Subcutaneous abdominal adipose tissue (tissue), 5 donors: ENCODE measurements at regions not wholly inside any gene's neighbourhood (a gene's known extent, or its start where the extent isn't known, plus 50 kb on each side); places are given as distances from the start of the nearest gene placed in this dataset.

Experiments used
- H3K27ac ChIP-seq: one replicate; pipeline ENCODE4 v1.7.0; 2013; ENCODE audit warnings: low read depth, mild to moderate bottlenecking, inconsistent platforms, low read length, moderate library complexity
- H3K27me3 ChIP-seq, 5 donors: one replicate each; pipeline ENCODE4 v1.7.0; 2013; ENCODE audit warnings: low read length in 5 of 5, inconsistent platforms in 1 of 5; ENCODE audit not compliant: control insufficient read depth in 5 of 5, insufficient read depth in 4 of 5
- H3K36me3 ChIP-seq, 5 donors: one replicate each; pipeline ENCODE4 v1.7.0; 2013; ENCODE audit warnings: low read length in 5 of 5; ENCODE audit not compliant: control insufficient read depth in 5 of 5, insufficient read depth in 5 of 5
- H3K4me1 ChIP-seq, 5 donors: one replicate each; pipeline ENCODE4 v1.7.0; 2013; ENCODE audit warnings: low read length in 5 of 5, mild to moderate bottlenecking in 3 of 5, moderate library complexity in 1 of 5; ENCODE audit not compliant: control insufficient read depth in 5 of 5, insufficient read depth in 5 of 5
- H3K4me3 ChIP-seq, 5 donors: one replicate each; pipeline ENCODE4 v1.7.0; 2013; ENCODE audit warnings: low read length in 5 of 5, low read depth in 1 of 5
- H3K9ac ChIP-seq, 5 donors: one replicate each; pipeline ENCODE4 v1.7.0; 2013; ENCODE audit warnings: low read length in 5 of 5, mild to moderate bottlenecking in 4 of 5, moderate library complexity in 3 of 5
- H3K9me3 ChIP-seq, 5 donors: one replicate each; pipeline ENCODE4 v1.7.0; 2013; ENCODE audit warnings: low read length in 5 of 5; ENCODE audit not compliant: control insufficient read depth in 5 of 5
- donor health status: healthy.
- donor health status: healthy.
- donor health status: healthy.
- donor health status: healthy.
- donor health status: healthy.

- H3K9me3 ChIP-seq: peaks cover 0 to 5% (median 2%) of the 10 kb centered on the region in 5 donors
- H3K9ac ChIP-seq: no peak overlapping the region
- no peak overlapping the region for H3K4me3 ChIP-seq
- no peaks in the 10 kb centered on the region for H3K27me3 ChIP-seq
- H3K36me3 ChIP-seq: no peaks in the 10 kb centered on the region
- H3K4me1 ChIP-seq: peaks cover 0 to 6% (median 0%) of the 10 kb centered on the region in 5 donors
- no peak overlapping the region for H3K27ac ChIP-seq
Measured at GRCh38 chr4:145230726-145231125, 50.3 kb upstream of the OTUD4 start.
